ENCODE measurements at regions not wholly inside any gene's neighbourhood (a gene's known extent, or its start where the extent isn't known, plus 50 kb on each side); places are given as distances from the start of the nearest gene placed in this dataset.
"Not testable (repeated sequence)": the region's sequence is repeated elsewhere in the genome, so short reads cannot be mapped to it uniquely, and the experiment has no call there.

GRCh38 chr22:47860907-47861306, 1098.5 kb downstream of the TBC1D22A start:
- not testable (repeated sequence) for TF ChIP-seq CTCF, POLR2A (IDR thresholded peaks at IDR 0.05)

All from esophagus squamous epithelium (tissue), 4 donors.